ENCODE measurements at regions not wholly inside any gene's neighbourhood (a gene's known extent, or its start where the extent isn't known, plus 50 kb on each side); places are given as distances from the start of the nearest gene placed in this dataset.
"Not testable (repeated sequence)": the region's sequence is repeated elsewhere in the genome, so short reads cannot be mapped to it uniquely, and the experiment has no call there.

DNA sequence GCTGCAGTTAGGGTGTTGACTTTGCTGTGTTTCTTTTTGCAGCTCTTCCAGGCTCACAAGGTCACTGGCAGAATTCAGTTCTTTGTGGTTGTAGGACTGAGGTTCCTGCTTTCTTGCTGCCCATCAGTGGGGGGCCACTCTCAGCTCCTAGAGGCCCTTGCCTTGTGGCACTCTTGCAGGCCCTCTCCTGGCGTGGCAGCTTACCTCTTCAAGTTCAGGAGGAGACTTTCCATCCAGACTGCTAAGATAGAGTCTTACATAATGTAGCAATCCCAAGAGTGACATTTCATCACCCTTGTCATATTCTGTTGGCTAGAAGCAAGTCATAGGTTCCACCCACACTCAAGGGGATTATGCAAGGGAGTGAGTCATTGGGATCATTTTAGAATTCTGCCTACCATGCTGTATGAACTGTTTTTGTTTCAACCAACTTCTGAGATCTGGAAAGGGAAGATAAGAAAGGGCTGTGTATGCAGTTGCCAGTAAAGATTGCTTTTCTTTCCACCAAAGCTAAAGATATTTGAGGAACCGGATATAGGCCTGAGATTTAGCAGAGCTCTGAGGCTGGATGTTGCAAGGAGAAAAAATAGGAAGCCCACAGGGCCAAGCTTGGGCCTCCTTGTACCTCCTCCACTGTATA is 91.7 kb downstream of the FAM72B start:
- not testable (repeated sequence) for H3K27ac ChIP-seq (ENCODE audit: low read depth, low read length, poor library complexity, severe bottlenecking); H4K20me1 ChIP-seq (ENCODE audit: insufficient read depth, low read length); H3K36me3 ChIP-seq (ENCODE audit: insufficient read depth, low read length); H2AFZ ChIP-seq (ENCODE audit: low read length); H3K27me3 ChIP-seq (ENCODE audit: insufficient read depth, low read length); H3K9ac ChIP-seq (ENCODE audit: low read length); H3K79me2 ChIP-seq (ENCODE audit: insufficient read depth, low read length); H3K9me2 ChIP-seq (ENCODE audit: low read depth, low read length); H3F3A ChIP-seq (ENCODE audit: insufficient read depth, low read length); H3K9me3 ChIP-seq (ENCODE audit: low read length); H3K4me1 ChIP-seq (ENCODE audit: insufficient read depth, low read length, severe bottlenecking); H3K4me3 ChIP-seq (ENCODE audit: low read depth, low read length, poor library complexity, severe bottlenecking); H3K4me2 ChIP-seq (ENCODE audit: low read length)

DNA sequence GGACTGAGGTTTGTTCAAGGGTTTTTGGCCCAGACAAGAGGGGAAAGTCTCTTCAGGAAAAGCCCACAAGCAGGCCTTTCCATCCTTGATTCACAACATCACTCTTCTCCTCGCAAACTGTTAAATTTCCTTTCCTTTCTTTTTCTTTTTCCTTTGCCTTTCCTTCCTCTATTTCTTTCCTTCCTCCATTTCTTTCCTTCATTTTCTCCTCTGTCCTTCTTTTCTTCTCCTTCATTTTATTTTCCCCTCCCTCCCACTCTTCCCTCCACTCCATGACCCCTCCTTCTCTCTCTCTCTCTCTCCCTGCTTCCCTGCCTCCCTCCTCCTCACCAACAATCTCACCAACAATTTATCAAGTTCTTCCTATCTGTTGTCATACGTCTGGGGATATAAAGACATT is 89.1 kb downstream of the FAM72B start:
- H3K36me3 ChIP-seq (ENCODE audit: insufficient read depth, low read length); H3K9ac ChIP-seq (ENCODE audit: low read length); H3K27me3 ChIP-seq (ENCODE audit: insufficient read depth, low read length); H4K20me1 ChIP-seq (ENCODE audit: insufficient read depth, low read length); H3F3A ChIP-seq (ENCODE audit: insufficient read depth, low read length); H3K4me2 ChIP-seq (ENCODE audit: low read length); H2AFZ ChIP-seq (ENCODE audit: low read length); H3K9me2 ChIP-seq (ENCODE audit: low read depth, low read length); H3K27ac ChIP-seq (ENCODE audit: low read depth, low read length, poor library complexity, severe bottlenecking); H3K79me2 ChIP-seq (ENCODE audit: insufficient read depth, low read length); H3K4me1 ChIP-seq (ENCODE audit: insufficient read depth, low read length, severe bottlenecking); H3K9me3 ChIP-seq (ENCODE audit: low read length); H3K4me3 ChIP-seq (ENCODE audit: low read depth, low read length, poor library complexity, severe bottlenecking): not testable (repeated sequence)

DNA sequence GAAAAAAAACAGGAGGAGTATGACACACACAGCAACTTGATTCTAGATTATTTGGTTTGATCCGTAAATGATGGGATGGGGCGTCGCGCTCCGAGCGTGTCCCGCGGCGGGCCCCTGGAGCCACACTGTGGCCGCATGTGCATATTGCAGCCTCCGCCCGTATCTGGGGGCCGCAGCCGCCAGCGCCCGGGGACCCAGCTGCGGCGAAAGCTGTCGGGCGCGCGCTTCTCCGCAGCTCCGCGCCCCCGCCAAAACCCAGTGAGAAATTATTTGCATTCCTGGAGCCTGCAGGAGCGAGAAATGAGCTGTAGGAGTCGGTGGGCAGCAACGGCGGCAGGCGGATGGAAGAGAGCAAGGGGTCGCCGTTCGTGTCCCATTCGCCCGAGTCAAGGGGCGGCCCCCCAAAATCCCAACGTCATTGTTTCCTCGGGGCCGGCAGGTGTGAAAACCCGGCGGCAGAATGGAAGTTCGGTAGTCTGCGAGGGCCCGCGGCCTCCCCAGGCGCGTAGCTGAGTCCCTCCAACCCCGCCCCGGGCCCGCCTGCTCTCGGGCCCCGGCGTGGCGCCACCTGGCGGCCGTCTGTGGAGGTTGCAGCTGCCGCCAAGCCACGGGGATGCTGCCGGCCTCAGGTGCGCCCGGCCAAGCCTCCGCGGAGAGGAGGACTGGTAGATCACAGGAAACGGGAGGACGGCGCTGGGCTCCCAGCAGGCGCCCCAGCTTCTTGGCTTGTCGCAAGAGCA is 86.8 kb downstream of the FAM72B start:
- H3K4me3 ChIP-seq (ENCODE audit: low read depth, low read length, poor library complexity, severe bottlenecking): peak overlapping the region; percentile 49

DNA sequence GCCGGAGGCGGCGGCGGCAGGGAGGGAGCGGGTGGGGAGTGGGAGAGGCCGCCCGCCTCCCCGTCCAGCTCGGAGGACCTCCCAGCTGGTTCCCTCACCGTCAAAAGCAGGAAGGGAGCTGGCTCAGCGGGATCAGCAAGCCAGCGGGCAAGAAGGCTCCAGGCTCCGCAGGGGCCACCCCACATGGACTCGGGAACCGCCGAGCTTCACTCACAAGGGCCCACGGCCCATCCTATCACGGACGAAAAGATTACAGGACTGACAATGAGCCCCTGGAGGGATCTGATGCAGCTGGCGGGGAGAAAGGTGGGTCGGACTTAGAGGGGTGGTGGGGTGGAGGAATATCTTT is 86.3 kb downstream of the FAM72B start:
- H3K9ac ChIP-seq (ENCODE audit: low read length); H3K27me3 ChIP-seq (ENCODE audit: insufficient read depth, low read length); H3K9me2 ChIP-seq (ENCODE audit: low read depth, low read length); H3K27ac ChIP-seq (ENCODE audit: low read depth, low read length, poor library complexity, severe bottlenecking); H4K20me1 ChIP-seq (ENCODE audit: insufficient read depth, low read length); H2AFZ ChIP-seq (ENCODE audit: low read length); H3K36me3 ChIP-seq (ENCODE audit: insufficient read depth, low read length); H3K4me1 ChIP-seq (ENCODE audit: insufficient read depth, low read length, severe bottlenecking); H3K9me3 ChIP-seq (ENCODE audit: low read length); H3F3A ChIP-seq (ENCODE audit: insufficient read depth, low read length); H3K79me2 ChIP-seq (ENCODE audit: insufficient read depth, low read length): not testable (repeated sequence)
- H3K4me2 ChIP-seq (ENCODE audit: low read length): peak overlapping the region; percentile 61
- peak overlapping the region; percentile 49 for H3K4me3 ChIP-seq (ENCODE audit: low read depth, low read length, poor library complexity, severe bottlenecking)

More for the DNA sequence above, 86.8 kb downstream of the FAM72B start:
- TF ChIP-seq, protein P1, sequence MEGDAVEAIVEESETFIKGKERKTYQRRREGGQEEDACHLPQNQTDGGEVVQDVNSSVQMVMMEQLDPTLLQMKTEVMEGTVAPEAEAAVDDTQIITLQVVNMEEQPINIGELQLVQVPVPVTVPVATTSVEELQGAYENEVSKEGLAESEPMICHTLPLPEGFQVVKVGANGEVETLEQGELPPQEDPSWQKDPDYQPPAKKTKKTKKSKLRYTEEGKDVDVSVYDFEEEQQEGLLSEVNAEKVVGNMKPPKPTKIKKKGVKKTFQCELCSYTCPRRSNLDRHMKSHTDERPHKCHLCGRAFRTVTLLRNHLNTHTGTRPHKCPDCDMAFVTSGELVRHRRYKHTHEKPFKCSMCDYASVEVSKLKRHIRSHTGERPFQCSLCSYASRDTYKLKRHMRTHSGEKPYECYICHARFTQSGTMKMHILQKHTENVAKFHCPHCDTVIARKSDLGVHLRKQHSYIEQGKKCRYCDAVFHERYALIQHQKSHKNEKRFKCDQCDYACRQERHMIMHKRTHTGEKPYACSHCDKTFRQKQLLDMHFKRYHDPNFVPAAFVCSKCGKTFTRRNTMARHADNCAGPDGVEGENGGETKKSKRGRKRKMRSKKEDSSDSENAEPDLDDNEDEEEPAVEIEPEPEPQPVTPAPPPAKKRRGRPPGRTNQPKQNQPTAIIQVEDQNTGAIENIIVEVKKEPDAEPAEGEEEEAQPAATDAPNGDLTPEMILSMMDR (IDR thresholded peaks at IDR 0.05; ENCODE audit: low read length): peak; percentile 15
- not testable (repeated sequence) for H3K9me2 ChIP-seq (ENCODE audit: low read depth, low read length); H3K9me3 ChIP-seq (ENCODE audit: low read length); H3K27ac ChIP-seq (ENCODE audit: low read depth, low read length, poor library complexity, severe bottlenecking); H3K36me3 ChIP-seq (ENCODE audit: insufficient read depth, low read length); H3F3A ChIP-seq (ENCODE audit: insufficient read depth, low read length); H3K79me2 ChIP-seq (ENCODE audit: insufficient read depth, low read length); H2AFZ ChIP-seq (ENCODE audit: low read length); H3K4me1 ChIP-seq (ENCODE audit: insufficient read depth, low read length, severe bottlenecking); H4K20me1 ChIP-seq (ENCODE audit: insufficient read depth, low read length); H3K27me3 ChIP-seq (ENCODE audit: insufficient read depth, low read length); H3K9ac ChIP-seq (ENCODE audit: low read length)
- H3K4me2 ChIP-seq (ENCODE audit: low read length): peak overlapping the region; percentile 61

DNA sequence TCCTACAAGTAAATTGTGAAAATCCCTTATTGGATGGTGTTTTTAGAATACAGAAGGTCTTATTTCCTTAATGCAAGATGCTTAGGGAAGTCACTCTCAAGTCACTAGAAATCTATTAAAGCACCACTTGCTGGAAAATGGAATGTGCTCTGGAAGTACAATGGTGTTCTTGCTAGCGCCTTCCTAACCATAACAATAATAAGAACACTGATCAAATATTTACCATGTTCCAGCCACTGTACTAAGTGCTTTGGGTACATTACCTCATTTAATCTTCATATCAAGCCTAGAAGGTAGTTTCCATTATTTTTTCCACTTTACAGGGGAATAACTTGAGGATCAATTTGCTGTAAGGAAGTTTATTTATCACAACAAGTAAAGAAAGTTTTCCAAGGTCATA is 75.1 kb downstream of the FAM72B start:
- not testable (repeated sequence) for H3K9me3 ChIP-seq (ENCODE audit: low read length); H3K27me3 ChIP-seq (ENCODE audit: insufficient read depth, low read length); H4K20me1 ChIP-seq (ENCODE audit: insufficient read depth, low read length); H3K9me2 ChIP-seq (ENCODE audit: low read depth, low read length); H3K9ac ChIP-seq (ENCODE audit: low read length); H3K4me1 ChIP-seq (ENCODE audit: insufficient read depth, low read length, severe bottlenecking); H3K36me3 ChIP-seq (ENCODE audit: insufficient read depth, low read length); H3K4me2 ChIP-seq (ENCODE audit: low read length); H3K27ac ChIP-seq (ENCODE audit: low read depth, low read length, poor library complexity, severe bottlenecking); H2AFZ ChIP-seq (ENCODE audit: low read length); H3K4me3 ChIP-seq (ENCODE audit: low read depth, low read length, poor library complexity, severe bottlenecking); H3F3A ChIP-seq (ENCODE audit: insufficient read depth, low read length); H3K79me2 ChIP-seq (ENCODE audit: insufficient read depth, low read length)

DNA sequence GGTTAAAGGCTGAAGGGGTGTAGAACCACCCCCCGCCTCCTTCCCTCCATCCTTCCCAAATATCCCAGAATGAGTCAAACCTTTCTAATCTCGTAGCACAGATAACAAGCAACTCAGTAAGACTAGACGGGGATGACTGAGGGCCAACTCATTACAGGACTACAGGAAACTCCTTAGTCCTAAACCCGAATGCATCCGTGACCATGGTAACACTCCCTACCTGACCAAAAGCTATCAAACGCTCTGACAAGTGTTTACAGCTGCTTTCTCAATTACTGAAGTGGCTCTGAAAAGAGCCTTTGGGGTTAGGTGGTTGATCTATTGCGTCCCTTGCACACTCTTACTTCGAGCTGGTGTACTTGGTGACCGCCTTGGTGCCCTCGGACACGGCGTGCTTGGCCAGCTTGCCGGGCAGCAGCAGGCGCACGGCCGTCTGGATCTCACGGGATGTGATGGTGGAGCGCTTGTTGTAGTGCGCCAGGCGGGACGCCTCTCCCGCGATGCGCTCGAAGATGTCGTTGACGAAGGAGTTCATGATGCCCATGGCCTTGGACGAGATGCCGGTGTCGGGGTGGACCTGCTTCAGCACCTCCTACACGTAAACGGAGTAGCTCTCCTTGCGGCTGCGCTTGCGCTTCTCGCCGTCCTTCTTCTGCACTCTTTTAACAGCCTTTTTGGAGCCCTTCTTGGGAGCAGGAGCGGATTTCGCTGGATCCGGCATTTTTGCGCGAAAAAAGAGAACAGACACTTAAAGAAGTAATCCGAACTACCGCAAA is 67.4 kb downstream of the FAM72B start:
- H3K4me3 ChIP-seq (ENCODE audit: low read depth, low read length, poor library complexity, severe bottlenecking); H3K79me2 ChIP-seq (ENCODE audit: insufficient read depth, low read length); H3K4me1 ChIP-seq (ENCODE audit: insufficient read depth, low read length, severe bottlenecking); H3K36me3 ChIP-seq (ENCODE audit: insufficient read depth, low read length); H3K9me3 ChIP-seq (ENCODE audit: low read length); H3K27ac ChIP-seq (ENCODE audit: low read depth, low read length, poor library complexity, severe bottlenecking); H3F3A ChIP-seq (ENCODE audit: insufficient read depth, low read length); H4K20me1 ChIP-seq (ENCODE audit: insufficient read depth, low read length); H3K4me2 ChIP-seq (ENCODE audit: low read length); H3K9ac ChIP-seq (ENCODE audit: low read length); H3K27me3 ChIP-seq (ENCODE audit: insufficient read depth, low read length); H2AFZ ChIP-seq (ENCODE audit: low read length); H3K9me2 ChIP-seq (ENCODE audit: low read depth, low read length): not testable (repeated sequence)

DNA sequence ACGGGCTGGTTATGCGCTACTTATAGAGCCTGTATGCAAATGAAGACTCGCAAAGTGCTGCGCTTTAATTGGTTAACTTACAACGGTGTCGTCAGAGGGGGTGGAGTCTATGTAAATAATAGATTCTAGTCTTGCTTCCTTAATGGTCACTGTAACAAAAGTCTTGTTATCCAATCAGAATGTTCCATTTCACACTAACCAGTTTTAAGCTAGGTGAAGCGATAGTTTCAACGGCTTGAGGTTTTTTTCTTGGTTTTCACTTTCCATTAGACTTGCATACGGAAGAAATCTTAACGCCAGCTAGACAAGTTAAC is 66.9 kb downstream of the FAM72B start:
- H3K9ac ChIP-seq (ENCODE audit: low read length); H3K4me2 ChIP-seq (ENCODE audit: low read length); H3K27ac ChIP-seq (ENCODE audit: low read depth, low read length, poor library complexity, severe bottlenecking); H3K27me3 ChIP-seq (ENCODE audit: insufficient read depth, low read length); H3K9me2 ChIP-seq (ENCODE audit: low read depth, low read length); H3K79me2 ChIP-seq (ENCODE audit: insufficient read depth, low read length); H4K20me1 ChIP-seq (ENCODE audit: insufficient read depth, low read length); H3F3A ChIP-seq (ENCODE audit: insufficient read depth, low read length); H2AFZ ChIP-seq (ENCODE audit: low read length); H3K4me1 ChIP-seq (ENCODE audit: insufficient read depth, low read length, severe bottlenecking); H3K9me3 ChIP-seq (ENCODE audit: low read length); H3K4me3 ChIP-seq (ENCODE audit: low read depth, low read length, poor library complexity, severe bottlenecking); H3K36me3 ChIP-seq (ENCODE audit: insufficient read depth, low read length): not testable (repeated sequence)
